ENCODE measurements at regions not wholly inside any gene's neighbourhood (a gene's known extent, or its start where the extent isn't known, plus 50 kb on each side); places are given as distances from the start of the nearest gene placed in this dataset.

GRCh38 chr1:94309216-94309615 lies 71.8 kb upstream of the ARHGAP29 start:
- TF ChIP-seq CTCF (IDR thresholded peaks at IDR 0.05): no peak
- TF ChIP-seq ZMAT4 (CRISPR knock-in tag; IDR thresholded peaks at IDR 0.05): no peak
- no peak for TF ChIP-seq ESRRA (CRISPR knock-in tag; IDR thresholded peaks at IDR 0.05; ENCODE audit: borderline replicate concordance)
- TF ChIP-seq CREM (CRISPR knock-in tag; IDR thresholded peaks at IDR 0.05): no peak
